K562 (cell line): ENCODE measurements at regions not wholly inside any gene's neighbourhood (a gene's known extent, or its start where the extent isn't known, plus 50 kb on each side); places are given as distances from the start of the nearest gene placed in this dataset.

Source experiments
- ARID1B ChIP-seq: fragments of 450-650 bp; IDR thresholded peaks from 2 replicates; pipeline ENCODE4 v1.6.1; 2016; ENCODE audit warnings: antibody characterized with exemption, mild to moderate bottlenecking, inconsistent platforms
- ARNT ChIP-seq, 2 experiments: fragments of 450-650 bp; IDR thresholded peaks; 2 replicates each; pipeline ENCODE4 v1.6.1; 2016; ENCODE audit warnings: mild to moderate bottlenecking in 1 of 2
- BRCA1 ChIP-seq, 2 experiments: fragments of 450-650 bp in 1 of 2; sonication (generic) in 1 of 2; formaldehyde crosslinking in 1 of 2; IDR thresholded peaks; 2 replicates each; pipeline versions ENCODE4 v1.5.0 to v1.6.1; 2017 to 2020; ENCODE audit warnings: mild to moderate bottlenecking in 1 of 2, missing genetic modification reagents in 1 of 2
- CBFA2T2 ChIP-seq: fragments of 450-650 bp; conservative IDR thresholded peaks from 2 replicates; pipeline ENCODE4 v1.6.1; 2017; ENCODE audit warnings: mild to moderate bottlenecking
- E2F6 ChIP-seq, 2 experiments: IDR thresholded peaks; 2 replicates each; pipeline ENCODE4 v1.6.1; 2011; ENCODE audit warnings: borderline replicate concordance in 1 of 2, control low read depth in 1 of 2, low read depth in 1 of 2, low read length in 1 of 2, mild to moderate bottlenecking in 1 of 2, mixed read lengths in 1 of 2, moderate library complexity in 1 of 2; ENCODE audit not compliant: insufficient read depth in 1 of 2, insufficient read length in 1 of 2, poor library complexity in 1 of 2, severe bottlenecking in 1 of 2; ENCODE audit errors: extremely low read depth in 1 of 2
- EGR1 ChIP-seq: fragments of 450-650 bp; conservative IDR thresholded peaks from 2 replicates; pipeline ENCODE4 v1.6.1; 2017; ENCODE audit warnings: mild to moderate bottlenecking
- ESRRB ChIP-seq: fragments of 250-450 bp; sonication (Bioruptor Pico); IDR thresholded peaks from 2 replicates; pipeline ENCODE4 v1.5.0; 2020; ENCODE audit warnings: mild to moderate bottlenecking, moderate library complexity, borderline replicate concordance
- ETV6 ChIP-seq, 3 experiments: fragments of 150-350 bp in 1 of 3; sonication (generic) in 1 of 3; formaldehyde crosslinking in 1 of 3; IDR thresholded peaks; 2 replicates each; pipeline versions ENCODE4 v1.6.1 to v1.8.0; 2014 to 2022; ENCODE audit warnings: borderline replicate concordance in 2 of 3, low read depth in 2 of 3, antibody characterized with exemption in 1 of 3, low read length in 1 of 3, mild to moderate bottlenecking in 1 of 3, missing genetic modification reagents in 1 of 3
- FOXJ3 ChIP-seq: sonication (generic); formaldehyde crosslinking; IDR thresholded peaks from 2 replicates; pipeline ENCODE4 v1.4.0; 2020; ENCODE audit warnings: mild to moderate bottlenecking, missing genetic modification reagents
- HINFP ChIP-seq: fragments of 450-650 bp; conservative IDR thresholded peaks from 2 replicates; pipeline ENCODE4 v1.6.1; 2016; ENCODE audit warnings: missing genetic modification characterization, low read depth, mild to moderate bottlenecking, control low read depth, missing compliant biosample characterization
- KLF16 ChIP-seq: IDR thresholded peaks from 2 replicates; pipeline ENCODE4 v1.6.1; 2016; ENCODE audit warnings: antibody characterized with exemption
- NCOR1 ChIP-seq: fragments of 450-650 bp; IDR thresholded peaks from 2 replicates; pipeline ENCODE4 v1.6.1; 2016; ENCODE audit warnings: mild to moderate bottlenecking, moderate library complexity
- PHF21A ChIP-seq: fragments of 450-650 bp; IDR thresholded peaks from 2 replicates; pipeline ENCODE4 v1.6.1; 2017; ENCODE audit warnings: low read depth, borderline replicate concordance
- RERE ChIP-seq: sonication (generic); formaldehyde crosslinking; IDR thresholded peaks from 2 replicates; pipeline ENCODE4 v1.8.0; 2023; ENCODE audit warnings: missing genetic modification reagents, mild to moderate bottlenecking, borderline replicate concordance
- TAF1 ChIP-seq: IDR thresholded peaks from 2 replicates; pipeline ENCODE4 v1.6.1; 2011; ENCODE audit warnings: mild to moderate bottlenecking, low read length, moderate library complexity; ENCODE audit not compliant: insufficient read depth, control insufficient read depth, severe bottlenecking; ENCODE audit errors: extremely low read depth
- TAL1 ChIP-seq: fragments of 450-650 bp; IDR thresholded peaks from 2 replicates; pipeline ENCODE4 v1.6.1; 2016; ENCODE audit warnings: mild to moderate bottlenecking
- TBP ChIP-seq: optimal IDR thresholded peaks from 2 replicates; pipeline ENCODE3; 2011; ENCODE audit warnings: low read depth, low read length, improper control_type of control experiment
- ZBTB26 ChIP-seq: fragments of 450-650 bp; formaldehyde crosslinking; IDR thresholded peaks from 2 replicates; pipeline ENCODE4 v1.4.0; 2022; ENCODE audit warnings: missing genetic modification characterization
- ZKSCAN1 ChIP-seq: fragments of 150-350 bp; IDR thresholded peaks from 2 replicates; pipeline ENCODE4 v1.6.1; 2016; ENCODE audit warnings: low read depth, low read length
- ZNF140 ChIP-seq: fragments of 250-450 bp; sonication (Bioruptor Pico); IDR thresholded peaks from 2 replicates; pipeline ENCODE4 v1.8.0; 2021; ENCODE audit warnings: moderate library complexity, mild to moderate bottlenecking, inconsistent platforms

GRCh38 chr4:41384992-41385391, 128.3 kb downstream of the UCHL1 start (continued):
- no peak for TF ChIP-seq BRCA1 (IDR thresholded peaks at IDR 0.05)
- TF ChIP-seq BRCA1 (CRISPR knock-in tag; IDR thresholded peaks at IDR 0.05) = no peak
- no peak for TF ChIP-seq ETV6 (IDR thresholded peaks at IDR 0.05; ENCODE audit: borderline replicate concordance in 1 of 2, low read depth in 2 of 2, low read length in 1 of 2)
- TF ChIP-seq ETV6 (CRISPR knock-in tag; IDR thresholded peaks at IDR 0.05; ENCODE audit: borderline replicate concordance) = no peak
- TF ChIP-seq ZKSCAN1 = no peak
- peak; percentile 83 for TF ChIP-seq ARID1B
- TF ChIP-seq RERE (CRISPR knock-in tag) = no peak
- no peak for TF ChIP-seq ZBTB26 (CRISPR knock-in tag)
- no peak for TF ChIP-seq ESRRB (CRISPR knock-in tag)
- TF ChIP-seq TBP = no peak
- TF ChIP-seq FOXJ3 (CRISPR knock-in tag) = no peak
- TF ChIP-seq TAL1 = peak; percentile 84
- TF ChIP-seq CBFA2T2 = peak; percentile 56
- no peak for TF ChIP-seq ARNT (IDR thresholded peaks at IDR 0.05)
- TF ChIP-seq ZNF140 (CRISPR knock-in tag) = no peak
- TF ChIP-seq EGR1 = no peak
- TF ChIP-seq PHF21A = no peak
- no peak for TF ChIP-seq E2F6 (IDR thresholded peaks at IDR 0.05; ENCODE audit: borderline replicate concordance in 1 of 2, extremely low read depth in 1 of 2, insufficient read depth in 1 of 2, insufficient read length in 1 of 2, low read depth in 1 of 2, low read length in 1 of 2, poor library complexity in 1 of 2, severe bottlenecking in 1 of 2)
- TF ChIP-seq KLF16 = peak; percentile 67; the same call in 1 of the 2 replicates
- TF ChIP-seq NCOR1 = peak; percentile 51
- TF ChIP-seq HINFP (tag) = no peak
- no peak for TF ChIP-seq TAF1
